ENCODE measurements at regions not wholly inside any gene's neighbourhood (a gene's known extent, or its start where the extent isn't known, plus 50 kb on each side); places are given as distances from the start of the nearest gene placed in this dataset.

DNA sequence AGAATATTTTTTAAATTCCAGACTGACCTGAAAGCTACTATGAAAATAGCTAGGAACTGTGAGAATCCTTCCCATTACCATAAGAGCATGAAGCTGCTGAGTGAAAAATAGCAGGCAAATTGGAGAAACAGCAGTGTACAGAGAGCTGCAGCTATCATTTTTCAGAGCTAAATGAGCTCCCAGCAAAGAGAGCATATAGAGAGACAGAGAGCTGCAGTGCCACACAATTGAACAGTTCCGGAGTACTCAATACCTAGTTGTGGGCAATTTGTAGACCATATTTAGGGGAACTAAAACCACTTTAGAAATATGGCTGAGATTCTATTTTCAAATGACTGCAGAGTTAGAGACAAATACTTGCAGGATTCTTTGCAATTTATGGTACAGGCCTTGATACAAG, 645.3 kb downstream of the STK39 start:
- TF ChIP-seq EZH2phosphoT487 (IDR thresholded peaks at IDR 0.05; ENCODE audit: insufficient read depth, low read depth): no peak
- TF ChIP-seq EZH2 (IDR thresholded peaks at IDR 0.05; ENCODE audit: insufficient read depth, poor library complexity, severe bottlenecking): no peak

All from GM23248 (cell line).